ENCODE measurements at regions not wholly inside any gene's neighbourhood (a gene's known extent, or its start where the extent isn't known, plus 50 kb on each side); places are given as distances from the start of the nearest gene placed in this dataset.
A peak's percentile ranks its signal among the peaks of the same experiment; 100 is the strongest.
"Not testable (repeated sequence)": the region's sequence is repeated elsewhere in the genome, so short reads cannot be mapped to it uniquely, and the experiment has no call there.

DNA sequence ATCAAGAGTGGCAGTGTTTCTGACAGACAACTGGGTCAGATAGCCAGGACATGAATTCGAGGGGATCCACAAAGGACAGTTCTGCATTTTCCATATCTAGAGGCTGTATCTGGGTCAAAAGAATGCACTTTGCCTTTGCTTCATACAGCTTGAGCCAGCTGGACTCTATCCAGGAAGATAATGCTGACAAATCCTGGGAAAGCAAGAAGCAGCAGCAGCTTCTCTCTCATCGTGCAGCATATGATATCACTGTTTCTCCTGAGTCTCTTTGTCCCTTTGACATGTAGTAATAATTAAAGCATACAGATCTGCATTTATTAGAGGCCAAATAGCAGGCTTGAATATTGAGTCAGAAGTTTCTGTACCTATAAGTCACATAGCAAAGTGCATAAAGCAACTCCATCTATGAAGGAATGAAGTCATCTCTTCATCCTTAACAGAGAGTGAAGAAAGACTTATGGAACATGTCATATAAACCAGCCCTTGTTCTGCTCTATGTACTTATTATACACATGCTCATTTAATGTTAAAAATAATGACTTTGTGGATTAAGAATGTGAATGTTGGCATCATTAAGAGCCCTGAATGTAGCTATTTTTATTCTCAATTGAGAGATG is 236.8 kb upstream of the GBE1 start:
- DNase-seq (ENCODE audit: low read depth in 4 of 4, low spot score in 3 of 4) = peak in 1 of 4 donors; percentile 6

DNA sequence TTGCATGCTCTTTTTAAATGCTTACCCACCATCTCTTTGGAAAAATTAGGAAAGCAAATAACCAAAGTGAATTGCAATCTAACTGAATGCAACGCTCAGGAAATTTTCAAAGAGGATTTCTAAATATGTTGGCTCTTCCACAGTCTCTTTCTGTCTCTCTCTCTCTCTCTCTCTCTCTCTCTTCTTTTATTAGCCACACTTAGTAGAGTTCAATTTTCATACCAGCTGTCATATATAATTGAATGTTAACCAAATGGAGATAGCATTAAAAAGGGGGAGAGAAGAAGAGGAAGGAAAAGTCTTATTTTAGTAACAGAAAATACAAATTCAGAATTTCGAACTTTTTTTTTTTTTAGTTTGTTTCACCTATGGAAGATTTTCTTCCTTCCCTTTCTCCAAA is 235.9 kb upstream of the GBE1 start:
- no peak for DNase-seq (ENCODE audit: low read depth in 4 of 4, low spot score in 3 of 4)

DNA sequence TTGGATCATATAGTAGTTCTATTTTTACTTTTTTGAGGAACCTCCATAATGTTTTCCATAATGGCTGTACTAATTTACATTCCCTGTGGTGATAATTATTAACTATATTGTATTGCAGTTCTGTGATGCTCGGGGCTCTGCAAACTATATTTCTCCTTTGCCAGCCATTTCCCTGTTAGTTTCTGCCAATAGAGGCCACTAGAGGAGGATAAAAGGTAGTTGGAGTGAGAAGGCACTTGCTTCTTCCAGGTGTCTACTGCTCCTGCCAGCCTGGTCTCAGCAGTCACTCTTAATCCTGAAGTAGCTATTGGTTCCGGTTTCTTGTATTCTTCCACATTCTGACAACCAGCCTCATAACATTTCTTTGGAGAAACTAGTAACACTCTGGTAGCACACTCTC is 233.9 kb upstream of the GBE1 start:
- DNase-seq (ENCODE audit: low read depth in 4 of 4, low spot score in 3 of 4) = no peak

DNA sequence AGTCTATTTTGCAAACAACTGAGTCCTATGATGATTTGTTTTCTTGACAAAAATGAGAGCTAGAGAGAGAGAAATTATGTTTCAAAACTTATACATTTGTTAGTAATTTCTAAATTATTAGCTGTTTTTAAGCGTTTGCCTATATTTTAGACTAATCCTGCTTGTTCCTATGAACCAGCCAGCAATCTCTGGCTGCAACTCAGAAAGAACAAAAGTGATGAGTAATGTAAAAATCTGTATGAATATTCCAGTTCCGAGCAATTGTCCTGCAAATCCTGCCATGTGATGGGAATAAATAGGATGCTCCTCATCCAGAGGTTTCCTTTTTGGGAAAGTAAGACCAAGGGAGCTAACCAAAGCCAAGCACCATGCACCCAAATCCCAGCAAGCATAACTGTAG is 228.3 kb upstream of the GBE1 start:
- no peak for DNase-seq (ENCODE audit: low read depth in 4 of 4, low spot score in 3 of 4)

DNA sequence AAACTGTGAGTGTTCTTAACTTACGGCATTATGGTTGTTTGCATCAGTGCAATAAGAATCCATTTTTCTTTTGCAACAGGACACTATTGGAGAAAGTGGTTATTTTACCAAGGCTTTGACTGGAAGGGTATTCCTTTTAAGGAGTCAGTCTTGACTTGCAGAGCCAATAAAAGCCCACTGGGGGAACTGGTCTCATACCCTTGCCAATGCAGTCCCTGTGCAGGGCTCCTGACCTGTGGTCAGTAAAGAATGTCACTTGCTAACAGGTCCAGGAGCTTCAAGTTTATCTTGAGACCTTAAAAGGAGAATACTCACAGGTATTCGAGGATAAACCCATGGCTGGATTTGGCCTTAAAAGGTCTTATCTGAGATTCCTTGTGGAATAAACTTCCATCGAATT is 227.8 kb upstream of the GBE1 start:
- DNase-seq (ENCODE audit: low read depth in 4 of 4, low spot score in 3 of 4) = no peak

DNA sequence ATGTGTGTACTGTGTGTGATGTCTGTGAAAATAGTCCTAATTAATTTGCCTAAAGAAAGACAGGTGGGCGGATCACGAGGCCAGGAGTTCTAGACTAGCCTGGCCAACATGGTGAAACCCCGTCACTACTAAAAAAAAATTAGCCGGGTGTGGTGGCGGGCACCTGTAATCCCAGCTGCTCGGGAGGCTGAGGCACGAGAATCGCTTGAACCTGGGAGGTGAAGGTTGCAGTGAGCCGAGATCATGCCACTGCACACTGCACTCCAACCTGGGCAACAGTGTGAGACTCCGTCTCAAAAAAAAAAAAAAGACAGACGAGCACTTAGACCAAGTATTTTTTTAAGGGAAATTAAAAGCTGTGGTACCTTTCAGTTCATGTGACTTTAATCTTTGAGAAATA is 226.0 kb upstream of the GBE1 start:
- not testable (repeated sequence) for DNase-seq (ENCODE audit: low read depth in 4 of 4, low spot score in 3 of 4)

DNA sequence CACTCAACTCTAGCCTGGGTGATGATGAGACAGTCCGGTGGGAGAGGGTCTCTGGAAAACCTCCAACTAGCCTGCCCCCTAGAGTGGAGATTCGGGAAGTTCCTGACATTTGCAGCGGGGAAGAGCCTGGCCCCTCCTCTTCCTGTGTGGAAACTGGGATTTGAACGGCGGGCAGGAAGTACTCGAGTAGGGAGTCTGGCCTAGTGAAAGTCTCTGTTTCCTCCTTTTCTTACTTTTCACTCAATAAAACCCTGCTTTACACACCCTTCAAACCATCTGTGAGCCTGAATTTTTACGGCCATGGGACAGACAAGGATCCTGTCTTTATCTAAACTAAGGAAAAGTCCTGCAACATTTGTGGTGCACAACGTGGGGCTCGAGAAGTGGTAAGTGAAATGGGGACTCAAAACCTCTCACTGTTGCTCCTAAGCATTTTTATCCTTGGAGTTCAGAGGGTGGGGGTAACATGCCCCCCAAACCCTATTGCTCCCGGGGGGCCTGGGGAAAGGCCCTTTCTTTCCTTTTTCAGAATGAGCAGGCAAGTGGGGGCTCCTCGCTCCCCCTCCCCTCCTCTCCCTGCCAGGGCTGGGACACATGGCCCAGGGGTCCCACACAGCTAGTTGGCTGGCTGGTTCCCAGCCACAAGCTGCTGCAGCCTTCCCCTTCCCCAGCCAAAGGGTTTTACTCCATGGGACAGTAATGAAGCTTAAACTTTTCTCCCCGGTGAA is 224.7 kb upstream of the GBE1 start:
- no peak for DNase-seq (ENCODE audit: low read depth in 4 of 4, low spot score in 3 of 4)

DNA sequence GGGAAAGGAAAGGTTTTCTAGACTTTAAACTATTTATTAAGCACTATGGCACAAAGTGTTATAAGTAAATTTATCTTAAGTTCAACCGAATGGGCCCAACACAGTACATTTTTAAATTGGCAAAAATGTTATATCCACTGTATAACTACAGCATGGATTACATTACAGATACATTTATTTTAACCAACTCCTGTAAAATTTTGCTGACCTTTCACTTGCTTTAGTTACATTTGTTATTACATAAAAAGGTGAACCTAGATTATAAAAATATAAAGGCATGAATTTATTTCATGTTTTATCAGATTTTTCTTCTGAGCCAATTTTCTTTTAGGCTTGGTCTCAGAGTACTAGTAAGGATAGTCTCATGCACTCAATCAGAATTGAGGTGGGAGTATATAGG is 221.9 kb upstream of the GBE1 start:
- DNase-seq (ENCODE audit: low read depth in 4 of 4, low spot score in 3 of 4) = no peak

DNA sequence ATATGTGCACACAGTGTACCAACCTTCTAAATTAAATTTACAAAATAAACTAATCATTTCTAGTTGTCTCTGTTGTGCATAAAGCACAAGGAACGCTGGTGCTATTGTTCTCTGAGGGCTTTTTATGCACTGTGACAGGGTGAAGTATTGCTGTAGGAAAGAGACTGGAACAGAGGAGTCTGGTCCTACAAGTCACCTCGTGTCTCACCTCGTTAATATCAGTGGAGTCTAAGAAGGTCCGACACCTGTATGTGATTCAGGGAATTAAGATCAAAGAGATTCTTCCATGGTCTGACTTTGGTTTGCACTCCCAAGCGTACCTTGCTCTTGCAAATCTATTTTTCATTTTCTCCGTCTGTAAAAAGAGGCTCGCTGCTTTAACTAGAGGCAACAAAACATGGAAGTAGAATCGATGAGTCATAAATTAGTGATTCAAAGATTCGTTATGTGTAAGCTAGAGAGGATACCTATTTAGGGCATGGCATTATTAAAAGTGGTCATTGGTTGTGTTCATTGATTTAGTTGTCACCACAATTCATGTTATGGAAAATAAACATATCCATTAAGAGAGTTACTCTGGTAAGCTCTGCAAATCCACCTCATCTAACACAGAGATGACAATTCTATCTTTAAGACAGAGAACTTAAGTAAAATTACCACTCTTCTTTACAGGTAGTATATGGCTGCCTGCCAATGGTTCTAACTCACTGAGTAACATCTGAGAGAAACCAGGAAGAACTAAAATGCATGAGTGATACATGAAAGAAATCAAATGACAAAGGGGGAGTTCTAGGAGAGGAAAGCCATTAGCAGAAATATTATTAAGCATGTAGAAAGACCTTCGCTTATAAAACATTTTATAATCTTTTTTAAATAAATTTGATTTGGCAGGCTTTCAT is 219.4 kb upstream of the GBE1 start:
- no peak for DNase-seq (ENCODE audit: low read depth in 4 of 4, low spot score in 3 of 4)

DNA sequence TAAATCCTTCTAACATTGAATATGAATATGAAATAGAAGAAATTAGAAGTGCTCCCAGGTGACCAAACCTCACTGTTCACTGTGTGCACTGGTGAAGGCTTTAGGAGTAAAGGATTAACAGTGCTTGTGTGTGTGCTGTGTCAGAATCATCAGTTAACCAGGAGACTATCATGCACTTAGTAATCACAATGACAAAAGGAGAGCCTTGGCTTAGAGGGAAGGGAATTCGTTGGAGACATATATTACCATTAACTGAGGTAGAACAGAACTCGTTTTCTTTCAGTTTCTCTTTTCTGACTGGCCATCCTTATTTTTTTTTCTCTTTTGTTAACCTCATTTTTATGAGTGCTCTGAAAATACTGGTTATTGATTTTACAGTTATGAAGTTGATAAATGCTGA is 213.3 kb upstream of the GBE1 start:
- no peak for DNase-seq (ENCODE audit: low read depth in 4 of 4, low spot score in 3 of 4)

DNA sequence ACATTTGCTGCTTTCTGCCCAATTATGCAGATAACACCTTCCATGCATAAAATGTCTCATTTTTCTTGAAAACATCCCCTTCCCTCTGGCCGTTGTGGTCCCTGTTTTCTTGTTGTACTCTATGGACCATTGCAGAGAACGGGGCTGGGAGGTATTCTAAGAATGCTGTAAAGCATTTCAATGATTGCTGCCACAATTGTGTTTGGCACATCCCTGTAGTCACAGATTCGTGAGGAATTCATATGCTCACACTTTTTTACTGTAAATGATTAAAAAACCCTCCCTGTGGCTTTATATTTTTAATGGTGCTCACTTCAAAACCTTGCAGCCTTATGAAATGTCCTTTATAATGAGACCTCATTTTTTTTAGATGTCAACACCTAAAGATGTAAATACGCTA is 207.2 kb upstream of the GBE1 start:
- DNase-seq (ENCODE audit: low read depth in 4 of 4, low spot score in 3 of 4) = no peak

DNA sequence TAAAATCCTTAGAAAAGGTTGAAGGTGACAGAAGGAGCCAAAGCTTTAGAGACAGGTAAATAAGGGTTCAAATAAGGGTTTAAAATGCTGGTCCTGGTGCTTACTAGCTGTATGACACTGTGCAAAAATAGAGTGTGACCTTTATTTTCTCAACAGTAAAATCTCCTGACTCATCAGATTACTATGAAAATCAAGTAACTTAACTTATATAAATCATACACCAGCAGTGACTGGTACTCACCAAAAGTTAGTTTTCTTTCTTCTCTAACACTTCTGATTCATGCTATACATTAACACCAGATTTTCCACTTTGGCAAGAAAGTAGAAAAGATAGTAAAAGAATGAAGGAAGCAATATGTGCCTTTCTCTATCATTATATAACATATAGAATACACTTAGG is 205.9 kb upstream of the GBE1 start:
- DNase-seq (ENCODE audit: low read depth in 4 of 4, low spot score in 3 of 4) = no peak

DNA sequence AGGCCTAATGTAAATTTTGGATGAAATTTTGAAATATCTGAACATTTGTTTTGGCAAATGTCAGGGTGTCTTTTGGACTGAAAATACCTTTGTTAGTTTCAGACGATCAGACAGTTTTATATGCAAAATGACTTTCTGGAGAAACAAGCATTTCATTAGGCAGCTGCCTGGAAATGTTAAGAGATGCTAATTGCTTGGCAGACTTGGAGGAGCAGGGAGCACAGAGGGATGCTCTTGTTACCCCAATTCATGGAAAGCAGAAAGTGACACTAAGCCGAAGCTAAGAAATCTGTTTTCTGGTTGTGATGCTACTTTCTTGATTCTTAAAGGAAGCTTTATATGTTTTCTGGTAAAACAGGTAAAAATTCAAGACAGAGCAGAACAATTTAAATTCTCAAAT is 204.3 kb upstream of the GBE1 start:
- no peak for DNase-seq (ENCODE audit: low read depth in 4 of 4, low spot score in 3 of 4)

DNA sequence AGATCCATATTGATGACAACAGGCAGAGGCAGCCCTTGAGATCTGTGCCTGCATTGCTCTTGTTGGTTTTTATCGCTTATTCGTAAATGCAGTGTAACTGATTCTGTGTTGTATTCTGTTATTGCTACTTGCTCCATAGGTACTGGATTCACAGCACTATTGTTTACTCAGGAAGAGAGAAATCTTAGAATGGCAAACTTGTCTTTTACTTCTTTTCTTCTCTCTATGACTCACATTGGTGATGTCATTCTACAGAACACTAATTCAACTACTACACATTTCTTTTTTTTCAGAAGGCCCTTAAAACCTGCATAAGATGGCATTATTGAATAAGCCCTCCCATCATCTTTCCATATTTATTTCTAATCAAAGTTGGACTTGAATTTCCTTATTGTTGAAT is 201.0 kb upstream of the GBE1 start:
- no peak for DNase-seq (ENCODE audit: low read depth in 4 of 4, low spot score in 3 of 4)

DNA sequence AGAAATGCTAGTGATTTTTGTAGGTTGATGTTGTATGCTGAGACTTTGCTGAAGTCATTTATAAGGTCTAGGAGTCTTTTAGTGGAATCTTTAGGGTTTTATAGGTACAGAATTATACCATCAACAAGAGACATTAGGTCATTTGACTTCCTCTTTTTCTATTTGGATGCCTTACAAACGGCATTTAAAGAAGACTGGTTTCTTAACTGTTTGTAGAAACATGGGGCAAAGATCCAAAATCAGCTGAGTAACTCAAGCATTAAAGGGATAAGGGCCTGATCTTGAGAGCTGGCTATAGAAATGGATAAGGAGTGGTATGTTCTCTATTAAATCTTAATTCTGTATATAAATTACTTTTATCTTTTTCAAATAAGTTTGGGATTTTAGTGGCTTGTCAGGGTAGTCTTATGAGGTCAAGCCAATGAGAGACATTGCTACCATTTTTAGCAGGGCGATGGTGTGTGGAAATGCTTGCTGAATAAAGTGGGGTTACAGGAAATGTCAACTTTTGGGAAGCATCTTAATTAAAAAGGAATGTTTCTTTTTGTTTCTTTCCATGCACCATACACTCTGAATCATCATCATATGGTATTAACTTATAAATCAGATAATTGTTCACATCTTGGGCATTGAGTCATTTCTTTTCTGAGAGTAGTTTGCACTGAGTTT is 197.7 kb upstream of the GBE1 start:
- DNase-seq (ENCODE audit: low read depth in 4 of 4, low spot score in 3 of 4) = no peak

DNA sequence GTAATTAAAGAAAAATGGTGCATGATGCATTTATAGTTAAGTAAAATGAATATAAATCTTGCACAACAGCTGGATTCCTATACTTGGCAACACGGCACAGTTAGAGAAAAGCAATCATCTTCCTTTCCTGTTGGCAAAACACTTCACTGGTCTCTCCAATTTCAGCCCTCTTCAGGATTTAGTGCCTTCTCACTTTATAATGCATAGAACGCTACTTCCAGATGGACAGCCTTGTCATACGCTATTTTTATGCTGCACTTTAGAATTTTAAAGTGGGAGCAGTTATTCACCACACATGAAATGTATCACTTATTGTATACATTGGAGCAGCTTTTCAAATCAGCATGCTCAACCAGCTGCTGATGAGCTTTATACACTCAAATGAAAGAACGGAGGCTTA is 194.4 kb upstream of the GBE1 start:
- DNase-seq (ENCODE audit: low read depth in 4 of 4, low spot score in 3 of 4) = no peak

DNA sequence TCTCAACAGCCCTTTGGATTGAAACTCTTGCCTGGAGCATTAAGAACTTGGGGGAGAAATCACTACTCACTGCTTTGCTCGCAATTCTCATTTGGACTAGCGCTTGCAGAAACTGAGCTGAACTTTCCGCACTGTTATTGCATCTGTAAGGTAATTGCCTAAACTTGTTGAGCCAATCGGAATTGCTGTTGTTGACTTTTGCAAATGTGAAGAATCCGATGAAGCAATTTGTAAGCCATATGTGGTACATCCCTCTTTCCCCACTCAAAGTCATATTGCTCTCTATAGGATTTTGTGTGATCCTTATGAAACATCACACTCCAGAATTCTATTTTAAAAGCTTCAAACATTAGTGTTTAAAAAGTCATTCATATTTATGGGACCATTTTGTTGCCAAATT is 191.7 kb upstream of the GBE1 start:
- no peak for DNase-seq (ENCODE audit: low read depth in 4 of 4, low spot score in 3 of 4)

DNA sequence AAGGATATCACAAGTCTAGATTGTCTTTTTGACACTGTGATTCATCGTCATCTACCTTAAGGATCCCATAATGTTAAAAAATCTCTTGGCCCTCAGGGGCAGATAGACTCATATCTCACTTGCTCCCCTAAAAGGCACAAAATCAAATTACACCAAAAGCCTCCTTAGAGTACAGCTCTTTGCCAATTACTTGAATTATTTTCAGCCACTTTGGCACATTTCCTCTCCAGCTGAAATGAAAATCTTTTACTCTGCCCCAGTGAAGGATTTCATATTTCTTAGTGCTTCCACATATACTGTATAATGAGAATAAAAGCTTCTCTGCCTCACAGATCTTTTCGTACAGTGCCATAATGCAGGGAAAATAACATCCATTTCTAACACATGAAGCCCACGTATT is 190.7 kb upstream of the GBE1 start:
- no peak for DNase-seq (ENCODE audit: low read depth in 4 of 4, low spot score in 3 of 4)

DNA sequence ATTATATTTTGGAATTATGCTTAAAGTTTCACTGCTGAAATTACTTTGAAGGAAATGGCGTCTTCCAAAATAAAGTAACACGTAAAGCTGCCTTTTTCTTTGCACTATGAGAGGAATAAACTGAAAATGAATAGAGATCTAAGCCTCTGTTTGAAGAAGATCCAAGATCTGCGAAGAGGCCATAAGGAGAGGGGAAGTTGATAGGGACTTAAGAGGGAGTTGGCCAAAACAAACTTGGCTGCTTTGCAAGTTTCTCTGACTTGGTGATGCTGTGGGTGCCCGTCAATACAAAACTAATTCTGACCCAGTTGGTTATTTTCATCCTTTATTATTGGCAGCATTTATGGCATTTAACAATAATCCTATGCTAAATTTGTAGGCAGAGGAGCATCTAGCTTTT is 190.2 kb upstream of the GBE1 start:
- DNase-seq (ENCODE audit: low read depth in 4 of 4, low spot score in 3 of 4) = no peak

DNA sequence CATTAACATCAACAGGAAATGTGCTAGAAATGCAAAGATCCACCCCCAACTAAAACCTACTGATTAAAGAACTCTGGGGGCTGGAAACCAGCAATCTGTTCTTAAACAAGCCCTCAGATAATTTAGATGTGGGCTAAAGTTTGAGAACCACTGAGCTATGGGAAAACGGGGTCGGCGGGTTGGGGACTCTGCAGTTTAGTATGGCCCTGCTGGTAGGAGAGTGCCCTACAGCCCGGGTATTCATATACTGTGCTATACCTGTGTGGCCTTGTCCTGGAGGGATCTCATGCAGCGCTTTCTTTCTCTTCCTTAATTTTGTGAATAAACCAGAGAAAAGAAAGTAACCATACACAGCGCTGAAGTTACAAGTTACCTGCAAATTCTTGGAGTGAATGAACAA is 189.7 kb upstream of the GBE1 start:
- no peak for DNase-seq (ENCODE audit: low read depth in 4 of 4, low spot score in 3 of 4)

DNA sequence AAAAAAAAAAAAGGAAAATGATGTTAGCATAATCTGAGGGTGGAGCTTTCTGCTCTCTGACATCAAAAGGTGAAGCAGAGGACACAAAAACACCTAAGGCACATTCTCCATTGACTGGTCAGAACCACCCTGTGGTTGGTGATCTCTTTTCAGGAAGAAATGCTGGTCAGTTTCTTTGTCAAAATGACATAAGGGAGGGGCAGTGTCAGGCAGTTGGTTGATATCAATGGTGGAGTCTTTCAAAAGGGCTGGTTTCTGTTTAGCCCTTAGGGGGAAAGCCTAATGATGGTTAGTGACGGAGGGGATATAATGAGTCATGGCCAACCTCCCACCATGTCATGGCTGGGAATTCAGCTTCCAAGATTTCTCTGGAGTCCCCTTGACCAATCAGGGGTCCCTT is 185.9 kb upstream of the GBE1 start:
- DNase-seq (ENCODE audit: low read depth in 4 of 4, low spot score in 3 of 4) = no peak
